Hematopoietic multipotent progenitor cell treated with erythropoietin and hydrocortisone succinate and interleukin-3 and kit ligand, for 17 days (in vitro differentiated cells): ENCODE measurements at regions not wholly inside any gene's neighbourhood (a gene's known extent, or its start where the extent isn't known, plus 50 kb on each side); places are given as distances from the start of the nearest gene placed in this dataset.
"Not testable (repeated sequence)": the region's sequence is repeated elsewhere in the genome, so short reads cannot be mapped to it uniquely, and the experiment has no call there.

ENCODE experiments used
- DNase-seq: peaks from one replicate; pipeline ENCODE4 v3.0.0-alpha.2; 2015; ENCODE audit warnings: low spot score

DNA sequence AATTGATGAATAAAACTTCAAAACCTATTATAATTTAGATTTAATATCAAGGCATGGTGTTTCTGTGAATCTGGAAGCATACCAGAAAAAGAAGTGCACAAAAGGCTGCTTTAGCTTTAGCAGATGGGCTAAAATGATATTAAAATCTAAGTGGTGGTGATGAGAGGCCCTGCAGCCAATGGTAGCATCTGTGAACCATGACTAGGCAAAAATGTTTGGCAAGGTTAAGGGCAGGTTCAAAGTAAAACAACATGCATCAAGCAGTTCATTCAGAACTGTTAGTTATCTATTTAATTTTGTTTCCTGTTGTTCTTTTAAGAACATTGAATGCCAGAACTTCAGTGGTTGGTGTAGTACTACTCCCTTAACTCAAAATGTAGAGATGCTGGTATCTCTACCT lies 1736.9 kb upstream of the CELF4 start:
- DNase-seq: no peak

DNA sequence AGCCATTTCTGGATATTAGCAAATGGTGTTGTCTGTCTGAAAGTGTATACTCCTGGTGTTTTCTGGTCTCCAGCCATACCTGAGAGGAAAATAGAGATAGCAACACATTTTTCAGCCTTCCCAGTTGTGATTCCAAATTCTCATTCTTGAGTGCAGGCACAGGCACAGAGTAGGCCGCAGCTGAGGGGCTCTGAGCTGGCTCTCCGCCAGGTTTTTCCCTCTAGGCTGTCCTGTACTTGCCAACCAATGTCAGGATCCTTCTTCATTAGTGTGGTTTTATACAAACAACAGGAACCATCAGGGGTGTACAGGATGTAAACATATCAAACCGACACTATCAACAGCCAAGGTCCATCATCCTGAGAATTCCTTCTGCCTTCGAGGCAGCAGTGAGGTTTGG lies 1733.6 kb upstream of the CELF4 start:
- DNase-seq: no peak

DNA sequence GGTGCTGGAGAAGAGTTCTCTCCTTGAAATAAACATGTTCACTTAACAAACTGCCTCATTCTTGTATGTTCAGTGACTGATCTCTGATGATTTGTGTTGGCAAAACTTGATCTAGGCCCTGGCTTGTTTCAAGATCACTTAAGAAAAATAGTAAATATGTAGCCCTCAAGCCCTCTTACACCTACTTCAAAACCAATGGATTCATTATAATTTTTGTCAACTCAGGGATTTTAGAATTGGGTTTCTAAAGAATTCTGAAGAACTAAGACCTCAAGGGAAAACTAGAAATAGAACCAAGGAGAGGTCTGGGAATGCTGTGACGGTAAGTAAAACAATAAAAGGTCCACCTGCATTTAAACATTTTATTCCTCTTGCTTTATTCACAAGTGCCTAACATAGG lies 1731.6 kb upstream of the CELF4 start:
- DNase-seq: no peak

DNA sequence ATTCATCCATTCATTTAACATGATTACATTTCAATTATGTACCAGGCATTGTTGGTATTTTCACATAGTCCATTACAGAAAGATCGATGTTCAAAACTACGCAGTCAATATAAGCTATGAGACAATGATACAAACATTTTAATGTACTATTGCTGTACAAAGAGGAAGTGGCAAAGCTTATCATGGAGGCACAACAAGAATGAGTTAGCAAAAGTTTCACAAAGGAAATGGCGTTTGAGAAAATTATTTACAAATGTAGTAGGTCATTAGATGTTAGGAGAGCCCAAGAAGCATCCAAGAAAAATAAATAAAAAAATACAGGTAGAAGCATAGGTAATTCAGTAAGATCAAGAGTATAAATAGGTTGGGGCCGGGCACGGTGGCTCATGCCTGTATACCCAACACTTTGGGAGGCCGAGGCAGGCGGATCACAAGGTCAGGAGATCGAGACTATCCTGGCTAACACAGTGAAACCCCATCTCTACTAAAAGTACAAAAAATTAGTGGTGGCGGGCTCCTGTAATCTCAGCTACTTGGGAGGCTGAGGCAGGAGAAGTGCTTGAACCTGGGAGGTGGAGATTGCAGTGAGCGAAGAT lies 1730.8 kb upstream of the CELF4 start:
- DNase-seq: no peak

DNA sequence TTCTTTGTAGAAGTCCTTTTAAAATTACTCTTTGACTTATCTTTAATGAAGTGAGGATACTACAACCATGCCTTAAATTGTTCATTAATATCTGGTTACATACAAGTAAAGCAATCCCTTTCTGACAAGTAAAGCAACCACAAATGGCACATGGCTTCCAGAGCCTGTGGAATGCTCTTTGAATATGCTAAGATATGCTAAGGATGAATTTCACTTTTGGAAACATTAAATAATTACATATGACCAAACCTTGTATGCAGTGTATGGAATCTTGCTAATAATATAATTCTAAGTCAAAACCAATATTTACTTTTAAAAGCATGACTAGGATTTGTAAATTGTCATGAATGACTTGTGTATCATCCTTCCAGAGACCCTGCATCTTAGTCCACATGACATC lies 1711.2 kb upstream of the CELF4 start:
- no peak for DNase-seq

DNA sequence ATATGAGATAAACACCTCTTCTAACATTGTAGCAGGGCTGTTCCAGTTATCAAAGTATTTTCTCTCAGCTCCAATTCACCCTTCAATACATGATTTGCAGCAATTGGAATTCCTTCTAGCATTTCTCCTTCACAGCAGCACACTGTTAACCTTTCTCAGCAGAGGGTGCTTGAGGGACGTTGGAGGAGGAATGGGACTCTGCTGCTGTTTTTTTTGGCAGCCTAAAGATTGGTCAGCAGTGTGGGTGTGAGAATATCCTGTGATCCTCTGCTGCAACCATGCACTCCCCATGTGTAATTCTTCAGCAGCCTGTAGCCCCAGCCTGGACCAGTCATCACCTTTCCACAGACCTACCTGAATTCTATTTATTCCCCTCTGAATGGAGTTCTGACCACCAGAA lies 1708.9 kb upstream of the CELF4 start:
- no peak for DNase-seq

DNA sequence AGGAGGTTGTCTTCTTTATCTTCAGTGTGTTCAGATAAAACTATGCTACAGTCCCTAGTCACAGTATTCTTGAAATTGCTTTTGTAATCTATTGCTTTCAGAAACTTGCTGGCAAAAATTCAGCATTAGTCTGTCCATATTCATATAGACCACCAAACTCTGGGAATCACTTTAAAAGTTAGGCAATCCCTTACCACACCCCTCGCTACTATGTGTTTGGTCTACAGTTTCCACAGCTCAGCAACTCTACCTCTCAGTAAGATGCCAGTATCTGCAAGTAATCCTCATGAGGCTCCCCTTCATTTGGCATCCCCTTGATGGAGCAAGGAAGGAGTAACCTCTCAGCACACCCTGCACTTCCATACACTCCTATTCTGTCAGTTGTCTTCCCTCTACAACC lies 1706.6 kb upstream of the CELF4 start:
- DNase-seq: no peak

DNA sequence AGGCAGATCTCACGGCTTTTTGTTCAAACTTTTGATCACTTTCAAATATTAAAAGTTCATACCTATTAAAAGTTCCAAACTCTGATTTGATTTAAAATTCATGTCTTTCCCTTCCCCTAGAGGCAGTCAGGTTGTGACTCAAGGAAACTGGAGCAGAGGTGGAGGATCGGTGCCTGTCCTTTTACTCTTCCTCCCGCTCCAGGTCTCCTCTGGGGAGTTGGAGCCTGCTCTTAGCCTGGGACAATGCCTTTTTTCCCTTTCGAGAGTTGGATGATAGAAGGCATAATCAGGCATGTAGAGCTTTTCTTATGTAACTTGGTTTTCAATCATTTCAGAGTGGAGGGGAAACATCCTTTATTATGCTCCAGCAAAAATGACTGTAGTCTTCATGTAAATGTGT lies 1706.1 kb upstream of the CELF4 start:
- no peak for DNase-seq

DNA sequence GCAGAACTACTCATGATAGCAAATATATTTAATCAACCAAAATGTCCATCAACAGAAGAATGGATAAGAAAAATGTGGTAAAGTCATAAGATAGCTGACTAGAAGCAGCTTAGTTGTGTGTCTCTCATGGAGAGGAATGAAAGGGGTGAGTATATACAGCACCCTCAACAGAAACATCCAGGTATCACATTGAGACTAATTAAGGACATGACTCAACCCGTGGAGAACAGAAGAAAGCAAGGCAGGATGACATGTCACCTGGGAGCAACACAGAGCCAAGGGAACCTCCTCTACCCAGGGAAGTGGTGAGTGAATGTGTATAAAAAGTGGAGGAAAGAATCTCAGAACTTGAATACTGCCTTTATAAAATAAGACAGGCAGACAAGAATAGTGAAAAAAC lies 1695.0 kb upstream of the CELF4 start:
- DNase-seq: no peak

DNA sequence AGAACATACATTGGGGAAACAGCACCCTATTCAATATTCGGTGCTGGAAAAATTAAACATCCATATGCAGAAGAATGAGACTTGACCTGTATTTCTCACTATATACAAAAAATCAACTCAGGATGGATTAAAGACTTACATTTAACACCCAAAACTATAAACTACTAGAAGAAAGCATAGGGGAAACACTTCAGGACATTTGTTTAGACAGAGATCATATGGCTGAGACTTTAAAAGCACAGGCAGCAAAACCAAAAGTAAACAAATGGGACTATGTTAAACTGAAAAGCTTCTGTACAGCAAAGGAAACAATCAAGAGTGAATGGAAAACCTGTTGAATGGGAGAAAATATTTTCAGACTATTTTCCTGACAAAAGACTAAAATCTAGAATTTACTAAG lies 1694.1 kb upstream of the CELF4 start:
- DNase-seq: no peak

DNA sequence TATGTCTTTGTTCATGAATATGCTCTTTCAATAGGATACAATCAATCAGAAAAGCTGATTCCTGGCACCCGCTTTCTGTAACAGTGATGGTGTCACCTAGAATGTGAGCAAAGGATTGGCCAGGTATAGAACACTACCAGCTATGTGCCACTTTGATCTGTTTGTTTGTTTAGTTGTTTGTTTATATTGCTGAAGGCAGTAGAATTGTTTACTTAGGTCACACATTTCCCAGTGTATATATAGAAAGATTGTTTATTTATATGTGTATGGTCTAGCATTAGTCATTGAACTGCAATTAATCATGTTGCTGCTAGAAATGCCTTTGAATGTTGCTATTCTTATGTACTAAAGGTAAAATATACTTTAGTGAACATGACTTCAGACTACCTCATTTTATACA lies 1678.6 kb upstream of the CELF4 start:
- DNase-seq: no peak

DNA sequence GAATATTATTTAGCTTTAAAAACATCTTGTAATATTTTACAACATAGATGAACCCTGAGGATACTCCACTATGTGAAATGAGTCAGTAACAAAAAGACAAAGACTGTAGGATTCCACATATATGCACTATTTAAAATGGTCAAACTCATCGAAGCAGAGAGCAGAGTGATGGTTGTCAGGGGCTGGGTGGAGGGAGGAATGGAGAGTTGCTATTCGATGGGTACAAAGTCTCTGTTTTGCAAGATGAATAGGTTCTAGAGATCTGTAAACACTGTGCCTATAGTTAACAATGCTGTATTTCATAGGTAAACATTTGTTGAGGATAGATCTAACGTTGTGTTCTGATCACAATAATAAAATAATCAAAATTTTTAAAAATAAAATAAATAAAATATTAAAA lies 1675.9 kb upstream of the CELF4 start:
- DNase-seq: no peak

DNA sequence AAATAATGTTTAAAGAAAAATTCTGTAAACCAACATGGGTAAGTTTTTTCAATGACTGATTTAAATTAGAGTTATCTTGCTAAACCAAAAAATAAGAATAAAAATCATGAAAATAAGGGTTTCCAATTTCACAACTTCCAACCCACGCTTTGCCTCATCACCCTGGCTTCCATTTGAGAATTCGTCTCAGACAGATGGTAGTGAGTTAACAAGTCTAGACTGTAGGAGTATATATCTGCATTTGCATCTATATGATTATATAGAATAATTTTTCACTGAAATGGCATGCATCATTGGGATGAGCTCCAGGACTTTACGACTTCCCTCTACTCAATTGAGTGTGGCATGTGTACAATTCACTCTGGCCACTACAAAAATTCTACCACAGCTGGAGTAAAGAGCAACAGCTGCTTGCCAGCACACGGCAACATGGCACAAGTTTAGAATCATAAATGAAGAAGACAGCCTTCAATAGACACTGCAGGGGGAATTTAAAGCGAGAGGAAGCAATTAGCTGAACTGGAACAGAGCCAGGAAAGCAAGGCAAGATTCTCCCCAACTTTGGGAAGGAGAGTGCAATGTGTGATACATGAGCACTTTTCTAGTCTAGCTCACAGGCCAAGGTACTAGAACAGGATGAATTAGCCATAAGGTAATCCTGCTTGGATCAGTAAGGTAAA lies 1673.5 kb upstream of the CELF4 start:
- DNase-seq: no peak

DNA sequence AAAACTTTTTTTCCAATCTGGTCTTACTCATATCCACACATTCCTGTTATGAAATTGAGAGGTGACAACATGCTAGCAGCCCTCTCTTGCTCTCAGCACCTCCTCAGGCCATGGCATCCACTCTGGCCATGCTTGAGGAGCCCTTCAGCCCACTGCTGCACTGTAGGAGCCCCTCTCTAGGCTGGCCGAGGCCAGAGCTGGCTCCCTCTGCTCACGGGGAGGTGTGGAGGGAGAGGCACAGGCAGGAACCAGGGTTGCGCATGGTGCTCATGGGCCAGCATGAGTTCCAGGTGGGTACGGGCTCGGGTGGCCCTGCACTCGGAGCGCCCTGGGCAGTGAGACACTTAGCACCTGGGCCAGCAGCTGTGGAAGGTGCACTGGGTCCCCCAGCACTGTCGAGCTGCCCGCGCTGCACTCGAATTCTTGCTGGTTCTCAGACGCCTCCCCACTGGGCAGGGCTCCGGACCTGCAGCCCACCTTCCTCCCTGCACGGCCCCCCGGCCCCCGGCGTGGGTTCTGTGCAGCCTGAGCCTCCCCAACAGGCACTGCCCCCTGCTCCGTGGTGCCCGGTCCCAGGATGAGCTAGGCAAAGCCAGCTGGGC lies 1669.6 kb upstream of the CELF4 start:
- DNase-seq: no peak

DNA sequence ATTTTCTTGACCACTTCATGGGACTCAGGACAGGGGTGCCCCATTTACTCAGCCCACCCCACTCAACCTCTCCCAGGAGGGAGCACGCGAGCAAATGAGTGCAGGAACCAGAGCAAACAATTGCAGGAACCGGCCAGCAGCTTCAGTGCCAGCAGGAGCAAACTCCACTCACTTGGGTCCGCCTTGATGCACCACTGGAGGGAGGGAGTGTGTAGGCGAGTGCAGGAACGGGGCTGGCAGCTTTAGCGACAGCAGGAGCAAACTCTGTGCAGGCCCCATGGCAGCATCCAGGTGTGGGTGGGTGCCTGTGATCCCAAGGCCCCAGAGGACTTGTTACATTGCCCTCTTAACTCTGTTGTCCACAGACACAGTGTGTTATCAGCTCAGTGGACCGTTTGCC lies 1667.3 kb upstream of the CELF4 start:
- no peak for DNase-seq

DNA sequence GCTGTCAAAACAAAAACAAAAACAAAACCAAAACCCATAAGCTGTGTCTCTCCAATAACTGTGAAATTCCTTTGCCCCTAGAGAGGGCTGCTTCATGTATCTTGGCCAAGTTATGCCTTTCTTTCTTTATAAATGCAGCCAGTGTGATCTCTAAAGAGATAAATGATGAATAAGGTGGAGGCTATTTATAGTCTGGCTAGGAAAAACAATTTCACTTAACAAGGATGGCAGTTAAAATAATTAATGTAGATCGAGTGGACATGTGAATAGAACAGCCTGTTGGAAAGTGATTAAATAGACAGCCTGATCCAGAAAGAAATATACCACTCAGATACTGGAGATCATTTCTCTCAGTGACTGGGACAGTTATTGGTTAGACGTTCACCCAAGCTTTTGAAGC lies 1666.9 kb upstream of the CELF4 start:
- DNase-seq: no peak

DNA sequence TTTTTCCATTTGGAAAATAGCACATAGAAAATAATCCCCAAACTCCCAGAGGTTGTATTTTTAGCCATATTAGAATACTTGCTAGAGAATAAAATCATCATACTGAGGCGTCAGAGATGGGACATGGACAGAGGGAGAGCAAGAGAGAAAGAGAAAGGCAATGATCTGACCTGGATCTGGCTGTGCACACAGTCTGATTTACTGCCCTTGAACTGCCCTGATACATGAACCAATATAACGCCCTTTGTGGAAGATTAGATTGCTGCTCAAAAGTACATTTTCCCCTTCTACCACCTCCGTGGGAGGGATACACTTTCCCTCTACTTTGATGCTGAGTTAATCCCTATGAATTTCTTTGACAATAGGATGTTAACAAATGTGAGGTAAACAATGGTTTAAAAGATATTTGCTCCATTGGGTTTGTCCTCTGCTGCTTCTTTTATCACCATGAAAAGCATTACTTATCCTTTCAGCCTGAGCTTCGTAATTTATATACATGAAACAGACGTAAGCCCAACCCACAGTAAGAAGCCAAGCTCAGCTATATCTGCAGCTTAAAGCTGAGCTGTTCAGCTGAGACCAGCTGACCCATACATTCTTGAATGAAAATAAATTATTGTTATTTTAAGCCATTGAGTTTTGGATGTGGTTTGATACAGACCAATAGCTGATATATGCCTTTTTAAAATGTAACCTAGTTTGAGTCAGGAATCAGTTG lies 1664.6 kb upstream of the CELF4 start:
- DNase-seq: no peak

DNA sequence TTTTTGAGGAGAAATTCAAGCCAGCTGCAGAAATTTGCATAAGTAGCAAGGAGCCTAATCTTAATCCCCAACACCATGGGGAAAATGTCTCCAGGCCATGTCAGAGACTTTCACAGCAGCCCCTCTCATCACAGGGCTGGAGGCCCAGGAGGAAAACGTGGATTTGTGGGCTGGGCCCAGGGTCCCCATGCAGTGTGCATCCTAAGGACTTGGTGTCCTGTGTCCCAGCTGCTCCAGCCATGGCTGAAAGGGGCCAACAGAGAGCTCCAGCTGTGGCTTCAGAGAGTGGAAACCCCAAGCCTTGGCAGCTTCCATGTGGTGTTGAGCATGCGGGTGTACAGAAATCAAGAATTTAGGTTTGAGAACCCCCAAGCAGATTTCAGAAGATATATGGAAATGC lies 1662.2 kb upstream of the CELF4 start:
- not testable (repeated sequence) for DNase-seq

DNA sequence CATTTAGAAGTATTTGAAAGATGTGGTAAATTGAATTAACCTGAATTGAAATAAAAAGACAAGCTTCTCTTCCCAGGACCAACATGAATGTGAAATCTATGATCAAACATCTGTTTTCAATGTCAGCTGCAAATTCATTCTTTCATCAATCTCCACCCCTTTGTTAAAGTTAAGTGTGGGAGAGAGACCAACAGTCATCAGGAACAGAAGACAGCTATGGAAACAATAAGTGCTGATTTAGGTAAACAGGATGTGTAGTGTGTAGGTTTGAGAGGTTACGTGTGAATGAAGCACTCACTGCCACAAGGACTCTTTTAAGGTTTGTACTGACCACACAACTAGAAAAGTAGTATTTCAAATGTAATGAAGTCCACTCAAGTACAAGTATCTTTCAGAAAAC lies 1659.8 kb upstream of the CELF4 start:
- DNase-seq: no peak

DNA sequence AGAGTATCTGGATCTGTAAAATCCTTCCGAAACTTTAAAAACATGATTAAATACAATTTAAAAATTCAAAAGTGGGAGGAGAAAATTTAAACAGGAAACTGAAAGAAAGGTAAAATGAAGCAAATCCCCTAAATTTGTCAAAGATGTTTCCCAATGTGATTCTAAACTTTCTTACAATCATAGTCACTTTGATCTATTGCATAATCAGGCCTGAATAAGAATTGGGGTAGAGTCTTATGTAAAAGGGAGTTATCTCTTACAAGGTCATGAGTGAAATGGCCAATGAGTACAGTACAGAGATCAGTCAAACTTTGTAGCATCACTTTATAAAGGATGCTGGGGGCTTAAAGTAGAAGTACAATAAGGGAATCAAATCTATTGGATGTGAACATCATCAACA lies 1657.7 kb upstream of the CELF4 start:
- no peak for DNase-seq

DNA sequence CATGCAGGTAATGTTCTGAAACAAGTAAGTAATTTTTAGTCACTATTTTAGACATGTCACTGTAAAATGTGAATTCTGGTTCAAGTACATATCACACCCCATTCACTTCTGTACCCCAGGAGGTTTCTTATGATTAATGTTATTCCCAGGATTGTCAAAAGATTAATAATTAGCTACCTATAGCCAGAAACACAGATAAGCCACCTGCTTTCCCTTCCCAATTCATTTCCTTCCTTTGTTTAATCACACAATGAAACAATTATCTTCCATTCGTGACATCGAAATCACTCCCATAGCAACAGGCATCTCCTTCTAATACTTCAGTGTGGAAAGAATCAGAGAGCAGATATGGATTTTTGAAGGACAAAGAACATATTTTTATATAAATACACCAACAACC lies 1650.3 kb upstream of the CELF4 start:
- DNase-seq: no peak

DNA sequence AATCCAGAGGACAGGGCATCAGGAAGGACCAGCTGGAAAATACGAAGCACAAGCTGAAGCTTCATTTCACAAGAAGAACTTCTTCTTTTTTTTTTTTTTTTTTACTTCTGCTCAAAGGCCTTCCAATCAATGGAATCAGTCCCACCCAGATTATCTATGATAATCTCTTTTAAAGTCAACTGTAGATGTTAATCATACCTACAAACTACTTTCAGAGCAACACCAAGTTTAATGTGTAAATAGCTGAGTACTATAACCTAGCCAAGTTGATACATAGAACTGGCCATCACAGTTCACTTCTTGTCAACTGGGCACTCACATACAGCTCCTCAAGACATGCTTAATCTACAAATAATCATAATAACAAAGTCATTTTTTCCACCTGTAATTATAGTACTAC lies 1645.9 kb upstream of the CELF4 start:
- DNase-seq: no peak

DNA sequence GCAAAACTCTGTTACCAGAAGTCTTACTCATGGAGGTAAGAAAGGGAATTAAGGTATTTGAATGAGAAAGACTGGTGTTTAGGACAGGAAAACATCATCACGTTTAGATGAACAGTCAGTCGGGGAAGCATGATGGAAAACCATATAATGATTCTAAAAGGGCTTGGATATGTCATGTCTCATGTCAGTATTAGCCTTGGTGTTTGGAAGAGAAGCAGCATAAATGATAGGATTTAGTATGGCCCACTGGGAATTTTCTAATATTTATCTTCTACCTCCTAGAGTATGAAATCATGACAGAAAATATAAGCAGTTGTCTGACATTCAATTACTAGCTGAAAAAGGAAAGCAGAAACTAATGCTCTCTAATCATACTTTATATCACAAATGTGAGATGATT lies 1643.6 kb upstream of the CELF4 start:
- no peak for DNase-seq
